Mononuclear cell (primary cell): ENCODE measurements at regions not wholly inside any gene's neighbourhood (a gene's known extent, or its start where the extent isn't known, plus 50 kb on each side); places are given as distances from the start of the nearest gene placed in this dataset.

Experiments used
- H3K27me3 ChIP-seq: 2 replicates; pipeline ENCODE4 v1.6.0; 2011; ENCODE audit warnings: low read length, control low read depth; ENCODE audit not compliant: insufficient read depth
- H3K4me1 ChIP-seq: 2 replicates; pipeline ENCODE4 v1.5.1; 2011; ENCODE audit warnings: mild to moderate bottlenecking, low read length, control low read depth; ENCODE audit not compliant: insufficient read depth
- H3K4me3 ChIP-seq: 2 replicates; pipeline ENCODE4 v1.5.1; 2011; ENCODE audit warnings: mild to moderate bottlenecking, low read length, moderate library complexity
- H3K9me3 ChIP-seq: 2 replicates; pipeline ENCODE4 v1.5.1; 2011; ENCODE audit warnings: low read depth, mild to moderate bottlenecking, control low read depth, low read length

- no peaks in the 10 kb centered on the region for H3K9me3 ChIP-seq
- no peak overlapping the region for H3K4me3 ChIP-seq
- H3K4me1 ChIP-seq: peaks cover 19% of the 10 kb centered on the region
- H3K27me3 ChIP-seq: no peaks in the 10 kb centered on the region
Observed at GRCh38 chr4:153109296-153109849, 94.9 kb upstream of the TRIM2 start.

- H3K4me3 ChIP-seq: no peak overlapping the region
- H3K9me3 ChIP-seq: no peaks in the 10 kb centered on the region
- H3K27me3 ChIP-seq: no peaks in the 10 kb centered on the region
- H3K4me1 ChIP-seq: peaks cover 29% of the 10 kb centered on the region
Observed at GRCh38 chr4:153110739-153111138, 93.5 kb upstream of the TRIM2 start.

- no peaks in the 10 kb centered on the region for H3K27me3 ChIP-seq
- no peak overlapping the region for H3K4me3 ChIP-seq
- no peaks in the 10 kb centered on the region for H3K9me3 ChIP-seq
- H3K4me1 ChIP-seq: peaks cover 37% of the 10 kb centered on the region
Observed at GRCh38 chr4:153111426-153112040, 92.7 kb upstream of the TRIM2 start.

- Histone ChIP-seq H3K27me3 (no peaks in the 10 kb centered on the region), H3K4me3 (no peak overlapping the region), H3K4me1 (peaks cover 39% of the 10 kb centered on the region), H3K9me3 (no peaks in the 10 kb centered on the region)
Observed at GRCh38 chr4:153112041-153112441, 92.2 kb upstream of the TRIM2 start.

GRCh38 chr4:153113061-153113837, 91.0 kb upstream of the TRIM2 start:
- no peak overlapping the region for H3K4me3 ChIP-seq
- no peaks in the 10 kb centered on the region for H3K9me3 ChIP-seq
- H3K4me1 ChIP-seq: peaks cover 39% of the 10 kb centered on the region
- H3K27me3 ChIP-seq: no peaks in the 10 kb centered on the region

- Histone ChIP-seq H3K4me3 (no peak overlapping the region), H3K9me3 (no peaks in the 10 kb centered on the region), H3K27me3 (no peaks in the 10 kb centered on the region), H3K4me1 (peaks cover 39% of the 10 kb centered on the region)
Observed at GRCh38 chr4:153113838-153114105, 90.5 kb upstream of the TRIM2 start.

GRCh38 chr4:153114771-153115321, 89.4 kb upstream of the TRIM2 start:
- Histone ChIP-seq H3K27me3 (no peaks in the 10 kb centered on the region), H3K9me3 (no peaks in the 10 kb centered on the region), H3K4me3 (no peak overlapping the region), H3K4me1 (peaks cover 39% of the 10 kb centered on the region)

- Histone ChIP-seq H3K9me3 (no peaks in the 10 kb centered on the region), H3K4me1 (peaks cover 39% of the 10 kb centered on the region), H3K4me3 (peak overlapping the region; percentile 29), H3K27me3 (no peaks in the 10 kb centered on the region)
Observed at GRCh38 chr4:153115322-153116290, 88.6 kb upstream of the TRIM2 start.

- no peaks in the 10 kb centered on the region for H3K9me3 ChIP-seq
- H3K27me3 ChIP-seq: no peaks in the 10 kb centered on the region
- H3K4me3 ChIP-seq: no peak overlapping the region
- H3K4me1 ChIP-seq: peaks cover 39% of the 10 kb centered on the region
Observed at GRCh38 chr4:153116291-153116680, 88.0 kb upstream of the TRIM2 start.

GRCh38 chr4:153116801-153117200, 87.4 kb upstream of the TRIM2 start:
- Histone ChIP-seq H3K9me3 (no peaks in the 10 kb centered on the region), H3K4me1 (peaks cover 39% of the 10 kb centered on the region), H3K27me3 (no peaks in the 10 kb centered on the region), H3K4me3 (no peak overlapping the region)

GRCh38 chr4:153117554-153117953, 86.7 kb upstream of the TRIM2 start:
- Histone ChIP-seq H3K9me3 (no peaks in the 10 kb centered on the region), H3K4me3 (no peak overlapping the region), H3K4me1 (peaks cover 34% of the 10 kb centered on the region), H3K27me3 (no peaks in the 10 kb centered on the region)

- no peaks in the 10 kb centered on the region for H3K9me3 ChIP-seq
- H3K27me3 ChIP-seq: no peaks in the 10 kb centered on the region
- no peak overlapping the region for H3K4me3 ChIP-seq
- peaks cover 19% of the 10 kb centered on the region for H3K4me1 ChIP-seq
Observed at GRCh38 chr4:153119626-153120025, 84.6 kb upstream of the TRIM2 start.

- peaks cover 15% of the 10 kb centered on the region for H3K4me1 ChIP-seq
- no peaks in the 10 kb centered on the region for H3K27me3 ChIP-seq
- no peak overlapping the region for H3K4me3 ChIP-seq
- H3K9me3 ChIP-seq: no peaks in the 10 kb centered on the region
Observed at GRCh38 chr4:153120235-153120634, 84.0 kb upstream of the TRIM2 start.

GRCh38 chr4:153122855-153123254, 81.4 kb upstream of the TRIM2 start:
- H3K4me3 ChIP-seq: no peak overlapping the region
- H3K27me3 ChIP-seq: no peaks in the 10 kb centered on the region
- H3K9me3 ChIP-seq: no peaks in the 10 kb centered on the region
- peaks cover 4% of the 10 kb centered on the region for H3K4me1 ChIP-seq

GRCh38 chr4:153126137-153126536, 78.1 kb upstream of the TRIM2 start:
- Histone ChIP-seq H3K9me3 (no peaks in the 10 kb centered on the region), H3K4me3 (no peak overlapping the region), H3K27me3 (no peaks in the 10 kb centered on the region), H3K4me1 (peaks cover 4% of the 10 kb centered on the region)
